Natural killer cell treated with Interleukin-12 subunit alpha and Interleukin-12 subunit beta and Interleukin-15 and Interleukin-18, amount 100 ng/mL, for 72 hours (primary cell): ENCODE measurements at regions not wholly inside any gene's neighbourhood (a gene's known extent, or its start where the extent isn't known, plus 50 kb on each side); places are given as distances from the start of the nearest gene placed in this dataset.

Source experiments
- ATAC-seq, 2 donors: fragments of 150-1000 bp; cut with Tn5 transposase in 1 of 2; sonication (Bioruptor Pico), chemical (Tn5 transposase) in 1 of 2; 2 replicates each; pipeline ENCODE4 v1.10.0; 2021
- DNase-seq: peaks from one replicate; pipeline ENCODE4 v3.0.0; 2022; ENCODE audit warnings: low spot score
- H3K27ac Mint-ChIP-seq, 2 donors: 1 replicate in 1 of 2; 2 replicates in 1 of 2; pipeline ENCODE4 v1.8.0; 2022; ENCODE audit warnings: mixed read lengths in 2 of 2, mild to moderate bottlenecking in 1 of 2, moderate library complexity in 1 of 2
- H3K27me3 Mint-ChIP-seq, 2 donors: 1 replicate in 1 of 2; 2 replicates in 1 of 2; pipeline ENCODE4 v1.8.0; 2022; ENCODE audit warnings: mixed read lengths in 2 of 2
- H3K36me3 Mint-ChIP-seq: one replicate; pipeline ENCODE4 v1.8.0; 2022; ENCODE audit warnings: mixed read lengths
- H3K4me1 Mint-ChIP-seq, 2 donors: 1 replicate in 1 of 2; 2 replicates in 1 of 2; pipeline ENCODE4 v1.8.0; 2022; ENCODE audit warnings: low read depth in 2 of 2, mixed read lengths in 2 of 2, mild to moderate bottlenecking in 1 of 2
- H3K4me3 Mint-ChIP-seq: one replicate; pipeline ENCODE4 v1.8.0; 2022; ENCODE audit warnings: mixed read lengths
- H3K9me3 Mint-ChIP-seq: 2 replicates; pipeline ENCODE4 v1.8.0; 2022; ENCODE audit warnings: mixed read lengths

- Mint-ChIP-seq H3K27ac (no peak overlapping the region), H3K27me3 (peaks cover 10 to 14% of the 10 kb centered on the region in 2 donors), H3K9me3 (no peaks in the 10 kb centered on the region), H3K36me3 (no peaks in the 10 kb centered on the region), H3K4me3 (no peak overlapping the region), H3K4me1 (no peaks in the 10 kb centered on the region)
- DNase-seq (no peak), ATAC-seq (no peak)
Measured at GRCh38 chr4:3649491-3649890, 116.7 kb upstream of the ADRA2C start.

GRCh38 chr4:3648731-3649130 lies 116.5 kb upstream of the LRPAP1 start:
- ATAC-seq = no peak
- Mint-ChIP-seq H3K36me3 (no peaks in the 10 kb centered on the region), H3K9me3 (no peaks in the 10 kb centered on the region), H3K4me1 (peaks cover 0 to 2% of the 10 kb centered on the region in 2 donors), H3K4me3 (no peak overlapping the region), H3K27ac (no peak overlapping the region), H3K27me3 (peaks cover 10 to 13% of the 10 kb centered on the region in 2 donors)
- no peak for DNase-seq

- H3K4me3 Mint-ChIP-seq = no peak overlapping the region
- DNase-seq = no peak
- H3K4me1 Mint-ChIP-seq = peaks cover 0 to 2% of the 10 kb centered on the region in 2 donors
- no peaks in the 10 kb centered on the region for H3K36me3 Mint-ChIP-seq
- peaks cover 10 to 12% of the 10 kb centered on the region in 2 donors for H3K27me3 Mint-ChIP-seq
- no peak overlapping the region for H3K27ac Mint-ChIP-seq
- no peak for ATAC-seq
- H3K9me3 Mint-ChIP-seq = no peaks in the 10 kb centered on the region
Measured at GRCh38 chr4:3648195-3648594, 116.0 kb upstream of the LRPAP1 start.

GRCh38 chr4:3647421-3647820 lies 115.2 kb upstream of the LRPAP1 start:
- no peak for ATAC-seq

GRCh38 chr4:3645711-3646679 lies 113.8 kb upstream of the LRPAP1 start:
- H3K27me3 Mint-ChIP-seq = peaks cover 10 to 12% of the 10 kb centered on the region in 2 donors
- peaks cover 0 to 2% of the 10 kb centered on the region in 2 donors for H3K4me1 Mint-ChIP-seq
- no peaks in the 10 kb centered on the region for H3K9me3 Mint-ChIP-seq
- H3K4me3 Mint-ChIP-seq = no peak overlapping the region
- ATAC-seq = peak in 1 of 2 donors; percentile 30
- no peak for DNase-seq
- H3K36me3 Mint-ChIP-seq = no peaks in the 10 kb centered on the region
- no peak overlapping the region for H3K27ac Mint-ChIP-seq

More at GRCh38 chr4:3647421-3647820, 115.2 kb upstream of the LRPAP1 start:
- H3K4me1 Mint-ChIP-seq = peaks cover 0 to 2% of the 10 kb centered on the region in 2 donors
- peaks cover 10 to 12% of the 10 kb centered on the region in 2 donors for H3K27me3 Mint-ChIP-seq
- no peak overlapping the region for H3K27ac Mint-ChIP-seq
- no peaks in the 10 kb centered on the region for H3K36me3 Mint-ChIP-seq
- H3K9me3 Mint-ChIP-seq = no peaks in the 10 kb centered on the region
- DNase-seq = no peak
- no peak overlapping the region for H3K4me3 Mint-ChIP-seq

GRCh38 chr4:3644849-3645627 lies 112.8 kb upstream of the LRPAP1 start:
- no peaks in the 10 kb centered on the region for H3K36me3 Mint-ChIP-seq
- H3K4me1 Mint-ChIP-seq = peaks cover 0 to 2% of the 10 kb centered on the region in 2 donors
- no peaks in the 10 kb centered on the region for H3K9me3 Mint-ChIP-seq
- H3K27me3 Mint-ChIP-seq = peaks cover 4 to 12% of the 10 kb centered on the region in 2 donors
- ATAC-seq = no peak
- H3K4me3 Mint-ChIP-seq = no peak overlapping the region
- no peak overlapping the region for H3K27ac Mint-ChIP-seq
- DNase-seq = no peak

GRCh38 chr4:3643518-3644433 lies 111.6 kb upstream of the LRPAP1 start:
- Mint-ChIP-seq H3K4me3 (no peak overlapping the region), H3K36me3 (no peaks in the 10 kb centered on the region), H3K27ac (no peak overlapping the region), H3K4me1 (peaks cover 0 to 2% of the 10 kb centered on the region in 2 donors), H3K27me3 (peaks cover 4 to 12% of the 10 kb centered on the region in 2 donors), H3K9me3 (no peaks in the 10 kb centered on the region)
- no peak for ATAC-seq
- no peak for DNase-seq

- H3K27me3 Mint-ChIP-seq = peaks cover 6 to 11% of the 10 kb centered on the region in 2 donors
- H3K27ac Mint-ChIP-seq = no peak overlapping the region
- DNase-seq = no peak
- ATAC-seq = no peak
- no peak overlapping the region for H3K4me3 Mint-ChIP-seq
- H3K4me1 Mint-ChIP-seq = peaks cover 0 to 2% of the 10 kb centered on the region in 2 donors
- no peaks in the 10 kb centered on the region for H3K36me3 Mint-ChIP-seq
- H3K9me3 Mint-ChIP-seq = no peaks in the 10 kb centered on the region
Measured at GRCh38 chr4:3642806-3643517, 110.7 kb upstream of the LRPAP1 start.

GRCh38 chr4:3642056-3642630 lies 109.9 kb upstream of the LRPAP1 start:
- H3K36me3 Mint-ChIP-seq = no peaks in the 10 kb centered on the region
- H3K27ac Mint-ChIP-seq = no peak overlapping the region
- H3K27me3 Mint-ChIP-seq = peaks cover 11 to 14% of the 10 kb centered on the region in 2 donors
- H3K4me1 Mint-ChIP-seq = peaks cover 0 to 2% of the 10 kb centered on the region in 2 donors
- H3K9me3 Mint-ChIP-seq = no peaks in the 10 kb centered on the region
- ATAC-seq (no peak), DNase-seq (no peak)
- no peak overlapping the region for H3K4me3 Mint-ChIP-seq

GRCh38 chr4:3641501-3641900 lies 109.3 kb upstream of the LRPAP1 start:
- no peak for ATAC-seq
- Mint-ChIP-seq H3K27me3 (peaks cover 15 to 17% of the 10 kb centered on the region in 2 donors), H3K4me3 (no peak overlapping the region), H3K9me3 (no peaks in the 10 kb centered on the region), H3K4me1 (peaks cover 0 to 2% of the 10 kb centered on the region in 2 donors), H3K36me3 (no peaks in the 10 kb centered on the region), H3K27ac (no peak overlapping the region)
- DNase-seq = no peak

GRCh38 chr4:3640587-3640962 lies 108.4 kb upstream of the LRPAP1 start:
- peaks cover 19% of the 10 kb centered on the region in 2 donors for H3K27me3 Mint-ChIP-seq
- H3K4me1 Mint-ChIP-seq = peaks cover 0 to 2% of the 10 kb centered on the region in 2 donors
- no peak for DNase-seq
- ATAC-seq = no peak
- no peaks in the 10 kb centered on the region for H3K36me3 Mint-ChIP-seq
- H3K4me3 Mint-ChIP-seq = no peak overlapping the region
- no peak overlapping the region for H3K27ac Mint-ChIP-seq
- no peaks in the 10 kb centered on the region for H3K9me3 Mint-ChIP-seq
